Osteoblast (primary cell): ENCODE measurements at regions not wholly inside any gene's neighbourhood (a gene's known extent, or its start where the extent isn't known, plus 50 kb on each side); places are given as distances from the start of the nearest gene placed in this dataset.

Source experiments
- DNase-seq: peaks from one replicate; pipeline ENCODE4 v3.0.0; 2011; ENCODE audit warnings: low spot score, mixed read lengths; ENCODE audit not compliant: insufficient read length; ENCODE audit errors: missing footprints
- H2AFZ ChIP-seq: 2 replicates; pipeline ENCODE4 v1.6.0; 2011; ENCODE audit warnings: mild to moderate bottlenecking, low read length
- H3K27ac ChIP-seq: 2 replicates; pipeline ENCODE4 v1.5.1; 2011; ENCODE audit warnings: mild to moderate bottlenecking, low read depth, low read length, moderate library complexity
- H3K27me3 ChIP-seq: 2 replicates; pipeline ENCODE4 v1.6.0; 2012; ENCODE audit warnings: mild to moderate bottlenecking, control low read depth, inconsistent platforms, low read length, moderate library complexity; ENCODE audit not compliant: insufficient read depth
- H3K36me3 ChIP-seq: 2 replicates; pipeline ENCODE4 v1.5.1; 2011; ENCODE audit warnings: mild to moderate bottlenecking, low read length, control low read depth, moderate library complexity; ENCODE audit not compliant: insufficient read depth
- H3K4me1 ChIP-seq: 2 replicates; pipeline ENCODE4 v1.5.1; 2011; ENCODE audit warnings: mild to moderate bottlenecking, low read length, control low read depth, moderate library complexity; ENCODE audit not compliant: insufficient read depth
- H3K4me2 ChIP-seq: 2 replicates; pipeline ENCODE4 v1.6.0; 2011; ENCODE audit warnings: mild to moderate bottlenecking, low read length; ENCODE audit not compliant: insufficient read depth
- H3K4me3 ChIP-seq: fragments of 200-600 bp; sonication (generic); 3 replicates; pipeline ENCODE4 v1.5.1; 2012; ENCODE audit warnings: mild to moderate bottlenecking, low read length, inconsistent platforms; ENCODE audit not compliant: insufficient read depth
- H3K79me2 ChIP-seq: 2 replicates; pipeline ENCODE4 v1.6.0; 2012; ENCODE audit warnings: mild to moderate bottlenecking, low read length, control low read depth, inconsistent platforms; ENCODE audit not compliant: insufficient read depth
- H3K9me3 ChIP-seq: 2 replicates; pipeline ENCODE4 v1.5.1; 2011; ENCODE audit warnings: low read depth, low read length, control low read depth
- H4K20me1 ChIP-seq: 2 replicates; pipeline ENCODE4 v1.6.0; 2012; ENCODE audit warnings: mild to moderate bottlenecking, low read length, control low read depth; ENCODE audit not compliant: insufficient read depth
- CTCF ChIP-seq: IDR thresholded peaks from 2 replicates; pipeline ENCODE4 v1.5.1; 2011; ENCODE audit warnings: mild to moderate bottlenecking, low read depth, low read length, moderate library complexity; ENCODE audit errors: extremely low read depth

DNA sequence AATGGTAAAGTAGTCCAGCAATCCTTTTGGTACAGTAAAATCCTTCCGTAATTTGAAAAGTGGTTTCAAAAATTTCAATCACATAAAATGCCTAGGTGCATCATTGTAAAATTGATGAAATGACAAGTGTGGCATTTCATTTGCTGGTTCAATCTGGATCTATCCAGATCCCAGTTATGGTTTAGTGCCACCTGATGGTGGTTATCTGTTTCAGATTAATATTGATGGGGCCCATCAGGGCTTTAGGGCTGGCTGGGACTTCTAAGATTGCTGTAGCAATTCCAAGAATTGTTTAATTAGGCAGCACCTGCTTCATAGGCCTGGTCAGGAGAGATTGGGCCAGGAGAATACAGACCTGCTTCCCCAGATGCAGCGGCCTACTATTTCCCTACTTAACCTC is 55.5 kb upstream of the PIK3C3 start:
- no peaks in the 10 kb centered on the region for H3K27me3 ChIP-seq
- TF ChIP-seq CTCF = no peak
- no peak overlapping the region for H3K4me3 ChIP-seq
- H3K36me3 ChIP-seq = no peaks in the 10 kb centered on the region
- no peaks in the 10 kb centered on the region for H3K4me1 ChIP-seq
- no peak overlapping the region for H2AFZ ChIP-seq
- no peak overlapping the region for H3K4me2 ChIP-seq
- H3K27ac ChIP-seq = no peak overlapping the region
- DNase-seq = no peak
- H3K79me2 ChIP-seq = no peaks in the 10 kb centered on the region
- H3K9me3 ChIP-seq = no peaks in the 10 kb centered on the region
- no peaks in the 10 kb centered on the region for H4K20me1 ChIP-seq

DNA sequence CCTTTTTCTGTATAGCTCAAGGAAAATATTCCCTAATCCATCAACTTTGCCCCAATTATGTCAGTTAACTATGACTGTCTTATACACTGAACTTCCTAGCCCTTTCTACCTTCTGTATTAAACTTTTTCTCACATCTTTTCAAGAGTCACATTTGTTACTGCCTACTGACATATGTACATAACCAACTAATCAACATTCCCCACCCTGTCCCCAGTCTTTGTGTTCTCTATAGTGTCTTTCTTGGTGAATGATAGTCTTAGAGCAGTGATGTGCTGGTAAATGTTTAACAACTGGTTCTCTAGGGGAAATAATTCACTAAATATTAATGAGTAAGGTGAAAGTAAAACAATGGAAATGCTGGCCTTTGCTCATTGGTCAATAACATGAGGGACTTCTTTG is 61.6 kb upstream of the PIK3C3 start:
- no peaks in the 10 kb centered on the region for H3K27me3 ChIP-seq
- TF ChIP-seq CTCF = no peak
- no peak overlapping the region for H3K4me3 ChIP-seq
- no peaks in the 10 kb centered on the region for H3K9me3 ChIP-seq
- H3K79me2 ChIP-seq = no peaks in the 10 kb centered on the region
- no peak overlapping the region for H3K27ac ChIP-seq
- no peak overlapping the region for H2AFZ ChIP-seq
- H3K36me3 ChIP-seq = no peaks in the 10 kb centered on the region
- H3K4me1 ChIP-seq = no peaks in the 10 kb centered on the region
- no peak overlapping the region for H3K4me2 ChIP-seq
- no peak for DNase-seq
- no peaks in the 10 kb centered on the region for H4K20me1 ChIP-seq

DNA sequence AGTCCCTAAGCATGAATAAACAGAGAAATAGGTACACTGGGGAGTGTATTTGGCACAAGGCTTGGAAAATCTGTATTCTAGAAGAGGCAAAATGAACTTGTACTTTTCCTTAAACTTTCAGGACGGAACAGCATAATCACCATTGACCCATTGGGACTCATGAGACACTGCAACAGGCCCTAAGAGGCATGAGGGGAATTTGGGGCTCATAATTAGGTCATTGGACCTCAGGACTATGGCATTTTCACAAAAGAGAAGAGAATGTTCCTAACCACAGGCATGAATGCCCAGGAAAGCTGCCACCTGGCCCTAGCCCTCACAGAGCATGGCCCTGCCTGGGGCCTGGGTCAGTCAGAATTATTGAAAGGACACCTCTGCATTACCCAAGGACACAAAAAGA is 67.9 kb upstream of the PIK3C3 start:
- H3K4me2 ChIP-seq = no peak overlapping the region
- H4K20me1 ChIP-seq = no peaks in the 10 kb centered on the region
- H2AFZ ChIP-seq = no peak overlapping the region
- H3K4me3 ChIP-seq = no peak overlapping the region
- H3K27ac ChIP-seq = no peak overlapping the region
- H3K4me1 ChIP-seq = no peaks in the 10 kb centered on the region
- no peaks in the 10 kb centered on the region for H3K27me3 ChIP-seq
- DNase-seq = no peak
- no peaks in the 10 kb centered on the region for H3K9me3 ChIP-seq
- TF ChIP-seq CTCF = no peak
- H3K79me2 ChIP-seq = no peaks in the 10 kb centered on the region
- no peaks in the 10 kb centered on the region for H3K36me3 ChIP-seq

DNA sequence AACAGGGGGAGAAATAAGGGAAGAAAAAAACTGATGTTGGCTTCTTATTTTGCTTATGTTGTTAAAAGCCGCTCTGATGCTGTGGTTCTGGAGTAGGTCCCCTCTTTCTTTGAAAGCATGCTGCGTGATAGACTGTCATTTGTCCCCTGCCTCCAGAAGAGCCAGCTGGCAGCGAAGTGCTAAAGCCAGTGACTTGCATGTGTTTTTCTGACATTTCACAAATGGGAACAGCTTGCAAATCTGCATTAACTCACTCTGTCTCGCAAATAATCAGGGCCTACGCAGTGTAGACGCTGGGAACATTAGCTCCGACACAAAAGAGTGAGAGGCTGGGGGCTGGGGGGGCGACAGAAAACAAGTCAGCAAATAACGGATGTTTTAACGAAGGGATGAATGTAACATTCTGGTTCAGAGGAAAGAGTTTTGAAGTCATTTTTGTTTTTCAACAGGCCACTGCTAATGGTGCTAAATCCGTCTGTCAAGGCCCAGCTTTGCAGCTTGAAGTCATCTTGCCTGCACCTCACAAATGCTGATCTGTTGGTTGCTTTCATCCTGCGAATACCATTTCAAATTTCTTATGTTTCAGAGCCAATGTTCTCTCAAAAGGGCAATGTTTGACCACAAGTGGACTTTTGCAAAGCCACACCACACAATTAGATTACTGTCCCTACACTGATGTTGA is 68.8 kb upstream of the PIK3C3 start:
- no peak overlapping the region for H2AFZ ChIP-seq
- TF ChIP-seq CTCF = no peak
- no peak overlapping the region for H3K4me2 ChIP-seq
- H3K79me2 ChIP-seq = no peaks in the 10 kb centered on the region
- H3K27me3 ChIP-seq = no peaks in the 10 kb centered on the region
- no peaks in the 10 kb centered on the region for H3K9me3 ChIP-seq
- DNase-seq = no peak
- H3K36me3 ChIP-seq = no peaks in the 10 kb centered on the region
- H3K27ac ChIP-seq = no peak overlapping the region
- no peak overlapping the region for H3K4me3 ChIP-seq
- H3K4me1 ChIP-seq = no peaks in the 10 kb centered on the region
- no peaks in the 10 kb centered on the region for H4K20me1 ChIP-seq
